Transverse colon (tissue), 4 donors: ENCODE measurements at regions not wholly inside any gene's neighbourhood (a gene's known extent, or its start where the extent isn't known, plus 50 kb on each side); places are given as distances from the start of the nearest gene placed in this dataset.

ENCODE experiments used
- DNase-seq: peaks from one replicate; pipeline ENCODE4 v3.0.0-alpha.2; 2019
- H3K27ac ChIP-seq, 4 donors: fragments of 200-600 bp; sonication (generic); 2 replicates each; pipeline ENCODE4 v1.5.1; 2016 to 2018; ENCODE audit warnings: inconsistent platforms in 4 of 4
- H3K27me3 ChIP-seq: fragments of 200-600 bp; sonication (generic); 2 replicates; pipeline ENCODE4 v1.5.1; 2017; ENCODE audit warnings: inconsistent platforms
- H3K36me3 ChIP-seq, 4 donors: fragments of 200-600 bp; sonication (generic); 2 replicates each; pipeline ENCODE4 v1.5.1; 2017 to 2019; ENCODE audit warnings: inconsistent platforms in 4 of 4
- H3K4me1 ChIP-seq, 4 donors: fragments of 200-600 bp; sonication (generic); 2 replicates each; pipeline ENCODE4 v1.5.1; 2017 to 2020; ENCODE audit warnings: inconsistent platforms in 4 of 4
- H3K4me3 ChIP-seq, 4 donors: fragments of 200-600 bp; sonication (generic); 1 replicate in 1 of 4; 2 replicates in 3 of 4; pipeline versions ENCODE4 v1.5.1 to v1.6.1; 2017 to 2019; ENCODE audit warnings: inconsistent platforms in 4 of 4
- H3K9me3 ChIP-seq, 2 donors: fragments of 200-600 bp; sonication (generic); 2 replicates each; pipeline ENCODE4 v1.5.1; 2017 to 2019; ENCODE audit warnings: inconsistent platforms in 2 of 2
- CTCF ChIP-seq, 5 experiments: fragments of 200-600 bp in 3 of 5; fragments of 450-650 bp in 2 of 5; sonication (generic) in 3 of 5; IDR thresholded peaks; 1 replicate in 2 of 5; 2 replicates in 3 of 5; pipeline ENCODE4 v1.5.1; 2016 to 2017; ENCODE audit warnings: antibody characterized with exemption in 5 of 5, inconsistent platforms in 3 of 5, mild to moderate bottlenecking in 2 of 5, moderate library complexity in 1 of 5
- EP300 ChIP-seq: sonication (generic); formaldehyde crosslinking; IDR thresholded peaks from one replicate; pipeline ENCODE4 v1.6.1; 2017; ENCODE audit warnings: antibody characterized with exemption, low read depth
- POLR2A ChIP-seq: fragments of 450-650 bp; IDR thresholded peaks from one replicate; pipeline ENCODE4 v1.6.1; 2016; ENCODE audit warnings: antibody characterized with exemption, mild to moderate bottlenecking, moderate library complexity
- POLR2AphosphoS5 ChIP-seq, 3 donors: sonication (generic); formaldehyde crosslinking; IDR thresholded peaks; one replicate each; pipeline ENCODE4 v1.6.1; 2016; ENCODE audit warnings: antibody characterized with exemption in 3 of 3
- WGBS, 2 donors: methylation state at CpG; one replicate each; pipeline ENCODE4 v1.1.5; 2018; ENCODE audit warnings: low coverage in 1 of 2; 5-methylcytosine and 5-hydroxymethylcytosine counted together
- in situ Hi-C, 4 donors: fragments of 200-750 bp; cut with MboI; loops; one replicate each; pipeline versions ENCODE4 v1.15.0 to v1.15.1; 2017; ENCODE audit warnings: low sequenced_read_pairs in 3 of 4, low pct_ligation_motif_present in 1 of 4, low pct_unique_long_range_greater_than_20kb in 1 of 4
- intact Hi-C: fragments of 100-400 bp; cut with DNase I; formaldehyde crosslinking; loops from one replicate; pipeline ENCODE4 v1.15.1; 2023; ENCODE audit warnings: low total_unique reads

DNA sequence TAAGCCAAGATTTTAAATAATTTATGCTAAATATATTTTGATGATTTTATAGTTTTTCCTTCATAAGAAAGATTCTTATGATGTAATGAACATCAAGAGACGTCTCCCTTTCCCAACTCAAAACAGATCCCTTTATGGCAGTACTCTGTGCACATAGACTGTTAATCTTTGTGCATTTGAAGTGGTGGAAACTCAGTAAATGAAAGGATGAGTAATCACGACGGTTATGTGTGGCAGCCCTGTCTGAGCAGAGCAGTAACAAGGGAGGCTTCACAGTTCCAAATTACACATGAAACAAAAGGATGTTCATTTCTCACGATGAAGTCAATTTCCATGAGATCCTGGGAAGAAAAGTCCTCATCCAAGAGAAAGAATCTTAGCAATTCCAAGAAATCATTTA lies 498.1 kb downstream of the KLF5 start:
- intact Hi-C loops = no loop called here
- H3K4me1 ChIP-seq = no peaks in the 10 kb centered on the region
- in situ Hi-C loops = no loop called here
- DNase-seq = no peak
- no peak for TF ChIP-seq POLR2A
- no peak for TF ChIP-seq EP300
- no peak for TF ChIP-seq CTCF (IDR thresholded peaks at IDR 0.05)
- TF ChIP-seq POLR2AphosphoS5 (IDR thresholded peaks at IDR 0.05) = no peak
- H3K4me3 ChIP-seq = no peak overlapping the region
- H3K36me3 ChIP-seq = no peaks in the 10 kb centered on the region
- no peaks in the 10 kb centered on the region for H3K27me3 ChIP-seq
- WGBS, 2 donors = 61 to 75% methylated on average over 2 to 4 of the region's 4 CpGs
- H3K9me3 ChIP-seq = no peaks in the 10 kb centered on the region
- H3K27ac ChIP-seq = no peak overlapping the region

GRCh38 chr13:73556128-73556527 lies 497.3 kb downstream of the KLF5 start:
- no peaks in the 10 kb centered on the region for H3K4me1 ChIP-seq
- no peaks in the 10 kb centered on the region for H3K9me3 ChIP-seq
- intact Hi-C loops (no loop called here), in situ Hi-C loops (no loop called here)
- H3K4me3 ChIP-seq = no peak overlapping the region
- H3K36me3 ChIP-seq = no peaks in the 10 kb centered on the region
- no peak for TF ChIP-seq POLR2A
- TF ChIP-seq CTCF (IDR thresholded peaks at IDR 0.05) = no peak
- no peak for TF ChIP-seq POLR2AphosphoS5 (IDR thresholded peaks at IDR 0.05)
- TF ChIP-seq EP300 = no peak
- no peak for DNase-seq
- no peaks in the 10 kb centered on the region for H3K27me3 ChIP-seq
- no peak overlapping the region for H3K27ac ChIP-seq
- 50 to 58% methylated on average over 1 to 2 of the region's 2 CpGs for WGBS, 2 donors

- no peaks in the 10 kb centered on the region for H3K27me3 ChIP-seq
- no peaks in the 10 kb centered on the region for H3K36me3 ChIP-seq
- WGBS, 2 donors = 62 to 64% methylated on average over 2 of the region's 2 CpGs
- no peak overlapping the region for H3K4me3 ChIP-seq
- TF ChIP-seq POLR2AphosphoS5 (IDR thresholded peaks at IDR 0.05) (no peak), CTCF (IDR thresholded peaks at IDR 0.05) (no peak), EP300 (no peak), POLR2A (no peak)
- intact Hi-C loops = no loop called here
- no peak for DNase-seq
- no peaks in the 10 kb centered on the region for H3K9me3 ChIP-seq
- in situ Hi-C loops = no loop called here
- H3K27ac ChIP-seq = no peak overlapping the region
- no peaks in the 10 kb centered on the region for H3K4me1 ChIP-seq
Observed at GRCh38 chr13:73551736-73552135, 492.9 kb downstream of the KLF5 start.

DNA sequence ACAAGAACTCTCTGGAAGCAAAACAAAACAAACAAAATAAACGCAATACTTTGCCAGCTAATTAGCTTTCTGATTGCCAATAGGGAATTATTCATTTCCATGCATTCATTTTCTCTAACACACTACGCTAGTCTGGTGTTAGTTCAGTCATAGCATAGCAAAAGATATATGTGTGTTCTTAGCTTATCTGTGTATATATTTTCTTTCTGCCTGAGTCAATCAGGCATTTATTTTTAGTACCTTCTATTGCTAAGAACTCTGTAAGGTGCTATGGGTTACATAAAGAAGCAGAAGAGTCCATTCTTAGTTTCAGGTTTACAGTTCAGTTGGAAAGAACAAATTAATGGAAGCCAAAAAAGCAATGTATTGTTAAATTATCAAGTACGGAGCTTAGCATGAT lies 490.9 kb downstream of the KLF5 start:
- intact Hi-C loops = no loop called here
- TF ChIP-seq POLR2AphosphoS5 (IDR thresholded peaks at IDR 0.05) (no peak), POLR2A (no peak), CTCF (IDR thresholded peaks at IDR 0.05) (no peak), EP300 (no peak)
- Histone ChIP-seq H3K4me1 (no peaks in the 10 kb centered on the region), H3K36me3 (no peaks in the 10 kb centered on the region), H3K9me3 (no peaks in the 10 kb centered on the region), H3K27me3 (no peaks in the 10 kb centered on the region), H3K27ac (no peak overlapping the region), H3K4me3 (no peak overlapping the region)
- 80 to 81% methylated on average over 3 of the region's 3 CpGs for WGBS, 2 donors
- in situ Hi-C loops = no loop called here
- no peak for DNase-seq
